ENCODE measurements at regions not wholly inside any gene's neighbourhood (a gene's known extent, or its start where the extent isn't known, plus 50 kb on each side); places are given as distances from the start of the nearest gene placed in this dataset.

GRCh38 chr7:53311205-53311604 lies 275.8 kb downstream of the POM121L12 start:
- no peak for TF ChIP-seq ZBTB21 (CRISPR knock-in tag; IDR thresholded peaks at IDR 0.05; ENCODE audit: borderline replicate concordance)
- no peak for TF ChIP-seq USF1 (CRISPR knock-in tag; IDR thresholded peaks at IDR 0.05)
- TF ChIP-seq CTCF (IDR thresholded peaks at IDR 0.05), result no peak
- no peak for TF ChIP-seq ETV6 (CRISPR knock-in tag; IDR thresholded peaks at IDR 0.05)
- TF ChIP-seq GABPB1 (CRISPR knock-in tag; IDR thresholded peaks at IDR 0.05), result no peak
- TF ChIP-seq NR3C1 (CRISPR knock-in tag; conservative IDR thresholded peaks at IDR 0.05; ENCODE audit: low read depth), result no peak
- no peak for TF ChIP-seq MAX (CRISPR knock-in tag; IDR thresholded peaks at IDR 0.05)
- TF ChIP-seq ATF2 (CRISPR knock-in tag; IDR thresholded peaks at IDR 0.05; ENCODE audit: borderline replicate concordance, low read depth), result no peak

Measured in WTC11 (cell line).